Thyroid gland (tissue), 4 donors: ENCODE measurements at regions not wholly inside any gene's neighbourhood (a gene's known extent, or its start where the extent isn't known, plus 50 kb on each side); places are given as distances from the start of the nearest gene placed in this dataset.
A peak's percentile ranks its signal among the peaks of the same experiment; 100 is the strongest.

Experiments
- DNase-seq, 2 donors: peaks; one replicate each; pipeline ENCODE4 v3.0.0-alpha.2; 2019
- H3K27ac ChIP-seq, 3 donors: fragments of 200-600 bp; sonication (generic); 1 replicate in 2 of 3; 2 replicates in 1 of 3; pipeline ENCODE4 v1.5.1; 2016 to 2019; ENCODE audit warnings: mild to moderate bottlenecking in 1 of 3, moderate library complexity in 1 of 3
- H3K27me3 ChIP-seq: fragments of 200-600 bp; sonication (generic); one replicate; pipeline ENCODE4 v1.5.1; 2019
- H3K36me3 ChIP-seq, 2 donors: fragments of 200-600 bp; sonication (generic); one replicate each; pipeline ENCODE4 v1.5.1; 2016 to 2019
- H3K4me1 ChIP-seq, 2 donors: fragments of 200-600 bp; sonication (generic); one replicate each; pipeline ENCODE4 v1.5.1; 2017 to 2019
- H3K4me3 ChIP-seq, 3 donors: fragments of 200-600 bp; sonication (generic); replicated peaks in 1 of 3; 1 replicate in 2 of 3; 2 replicates in 1 of 3; pipeline ENCODE4 v1.5.1; 2016; ENCODE audit warnings: mild to moderate bottlenecking in 1 of 3
- H3K9me3 ChIP-seq: fragments of 200-600 bp; sonication (generic); one replicate; pipeline ENCODE4 v1.5.1; 2017
- CTCF ChIP-seq, 6 experiments: fragments of 200-600 bp in 3 of 6; fragments of 450-650 bp in 3 of 6; sonication (generic) in 3 of 6; IDR thresholded peaks; one replicate each; pipeline ENCODE4 v1.5.1; 2016 to 2019; ENCODE audit warnings: antibody characterized with exemption in 6 of 6, mild to moderate bottlenecking in 2 of 6, inconsistent platforms in 1 of 6, moderate library complexity in 1 of 6
- POLR2A ChIP-seq, 2 donors: fragments of 450-650 bp; IDR thresholded peaks; one replicate each; pipeline ENCODE4 v1.6.1; 2017; ENCODE audit warnings: antibody characterized with exemption in 2 of 2, mild to moderate bottlenecking in 2 of 2, moderate library complexity in 1 of 2
- WGBS, 2 donors: methylation state at CpG; one replicate each; pipeline ENCODE4 v1.1.5; 2017; 5-methylcytosine and 5-hydroxymethylcytosine counted together
- intact Hi-C: fragments of 100-400 bp; cut with DNase I; formaldehyde crosslinking; loops from one replicate; pipeline ENCODE4 v1.15.1; 2023

GRCh38 chr2:182559623-182560022 lies 132.8 kb upstream of the PDE1A start:
- Histone ChIP-seq H3K9me3 (no peaks in the 10 kb centered on the region), H3K27me3 (no peaks in the 10 kb centered on the region), H3K4me1 (peaks cover 0 to 4% of the 10 kb centered on the region in 2 donors), H3K27ac (no peak overlapping the region), H3K4me3 (no peak overlapping the region), H3K36me3 (no peaks in the 10 kb centered on the region)
- no peak for DNase-seq
- intact Hi-C loops = no loop called here
- TF ChIP-seq POLR2A (IDR thresholded peaks at IDR 0.05) (no peak), CTCF (IDR thresholded peaks at IDR 0.05) (no peak)
- WGBS, 2 donors = 93 to 96% methylated on average over 3 of the region's 3 CpGs

- H3K9me3 ChIP-seq = no peaks in the 10 kb centered on the region
- no peak for DNase-seq
- WGBS, 2 donors = 83 to 94% methylated on average over 1 of the region's 1 CpG
- no peak overlapping the region for H3K4me3 ChIP-seq
- H3K27me3 ChIP-seq = no peaks in the 10 kb centered on the region
- no peak overlapping the region for H3K27ac ChIP-seq
- no peaks in the 10 kb centered on the region for H3K4me1 ChIP-seq
- H3K36me3 ChIP-seq = no peaks in the 10 kb centered on the region
- TF ChIP-seq POLR2A (IDR thresholded peaks at IDR 0.05) = no peak
- TF ChIP-seq CTCF (IDR thresholded peaks at IDR 0.05) = no peak
- intact Hi-C loops = no loop called here
Observed at GRCh38 chr2:182565911-182566567, 139.2 kb upstream of the PDE1A start.

DNA sequence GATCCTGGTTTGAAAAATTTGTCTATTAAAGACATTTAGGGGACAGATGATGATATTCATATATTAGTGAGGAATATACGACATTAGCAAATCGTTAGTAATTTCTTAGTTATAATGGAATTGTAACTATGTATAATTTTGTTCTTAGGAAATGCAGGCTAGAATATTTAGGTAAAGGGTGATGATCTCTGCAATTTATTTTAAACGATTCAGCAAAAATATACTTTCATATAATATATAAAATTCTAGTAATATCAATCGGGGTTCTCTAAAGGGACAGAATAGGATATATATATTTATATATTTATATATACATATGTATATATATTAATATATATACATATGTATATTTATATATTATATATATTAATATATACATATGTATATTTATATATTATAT lies 142.5 kb upstream of the DNAJC10 start:
- intact Hi-C loops = no loop called here
- 96 to 97% methylated on average over 4 of the region's 4 CpGs for WGBS, 2 donors

DNA sequence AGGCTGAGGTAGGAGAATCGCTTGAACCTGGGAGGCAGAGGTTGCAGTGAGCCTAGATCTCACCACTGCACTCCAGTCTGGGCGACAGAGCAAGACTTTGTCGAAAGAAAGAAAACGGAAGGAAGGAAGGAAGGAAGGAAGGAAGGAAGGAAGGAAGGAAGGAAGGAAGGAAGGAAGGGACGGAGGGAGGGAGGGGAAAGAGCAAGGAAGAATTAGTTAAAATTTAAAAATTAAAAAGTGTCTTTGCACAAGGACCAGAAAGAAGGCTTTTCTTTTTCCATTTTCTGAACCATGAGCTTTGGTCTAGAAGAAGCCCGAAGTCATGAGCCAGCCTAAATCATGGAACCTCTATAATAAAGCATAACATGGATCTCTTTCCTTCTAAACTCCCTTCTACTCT lies 138.2 kb upstream of the DNAJC10 start:
- no peak overlapping the region for H3K27ac ChIP-seq
- TF ChIP-seq POLR2A (IDR thresholded peaks at IDR 0.05) = no peak
- no peak for TF ChIP-seq CTCF (IDR thresholded peaks at IDR 0.05)
- intact Hi-C loops = no loop called here
- H3K4me3 ChIP-seq = no peak overlapping the region
- H3K9me3 ChIP-seq = no peaks in the 10 kb centered on the region
- no peak for DNase-seq
- WGBS, 2 donors = 89 to 91% methylated on average over 6 of the region's 6 CpGs
- no peaks in the 10 kb centered on the region for H3K27me3 ChIP-seq
- H3K36me3 ChIP-seq = no peaks in the 10 kb centered on the region
- peaks cover 3 to 4% of the 10 kb centered on the region in 2 donors for H3K4me1 ChIP-seq

More for the DNA sequence above, 142.5 kb upstream of the DNAJC10 start:
- DNase-seq = no peak
- H3K4me1 ChIP-seq = no peaks in the 10 kb centered on the region
- H3K36me3 ChIP-seq = no peaks in the 10 kb centered on the region
- TF ChIP-seq CTCF (IDR thresholded peaks at IDR 0.05) (no peak), POLR2A (IDR thresholded peaks at IDR 0.05) (no peak)
- no peaks in the 10 kb centered on the region for H3K9me3 ChIP-seq
- H3K27me3 ChIP-seq = no peaks in the 10 kb centered on the region
- no peak overlapping the region for H3K4me3 ChIP-seq
- H3K27ac ChIP-seq = no peak overlapping the region

DNA sequence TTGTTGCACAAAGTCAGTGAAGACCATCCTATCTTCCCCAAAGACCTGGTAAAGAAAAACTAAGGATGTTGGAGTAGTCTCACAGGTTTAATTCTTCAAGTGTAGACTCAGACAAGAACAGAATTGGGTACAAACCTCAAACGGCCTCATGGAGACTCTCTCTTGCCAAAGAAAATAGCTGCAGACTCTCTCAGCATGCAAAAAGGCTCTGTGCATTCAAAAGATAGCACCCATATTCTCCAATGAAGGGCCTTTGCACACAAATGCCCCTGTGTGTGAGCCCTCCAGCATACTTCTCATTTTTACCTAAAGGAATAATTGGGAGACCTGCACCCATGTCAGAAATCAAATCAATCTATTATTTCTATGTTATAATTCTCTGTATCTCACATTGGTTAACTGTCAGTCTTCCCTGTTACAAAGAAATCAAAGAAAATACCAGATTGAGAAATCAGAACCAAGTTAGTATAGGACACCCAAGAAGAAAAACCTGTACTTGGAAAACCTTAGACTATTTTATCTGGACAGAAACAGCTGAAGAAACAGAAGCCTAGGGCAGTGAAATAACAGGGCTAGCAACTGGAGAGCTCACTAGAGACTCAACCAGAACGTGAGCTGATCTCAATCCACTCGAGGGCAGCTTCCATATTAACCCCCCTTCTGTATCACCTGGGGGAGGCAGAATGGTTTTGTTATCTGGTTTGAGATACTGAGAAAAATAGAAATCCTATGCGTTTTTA lies 134.7 kb upstream of the DNAJC10 start:
- no peaks in the 10 kb centered on the region for H3K27me3 ChIP-seq
- H3K36me3 ChIP-seq = no peaks in the 10 kb centered on the region
- H3K4me3 ChIP-seq = no peak overlapping the region
- WGBS, 2 donors = 40 to 52% methylated on average over 4 of the region's 4 CpGs
- peak overlapping the region in 1 of 3 donors; percentile 23 for H3K27ac ChIP-seq
- H3K9me3 ChIP-seq = no peaks in the 10 kb centered on the region
- intact Hi-C loops = no loop called here
- TF ChIP-seq CTCF (IDR thresholded peaks at IDR 0.05) (no peak), POLR2A (IDR thresholded peaks at IDR 0.05) (no peak)
- DNase-seq = peak in 1 of 2 donors; percentile 5
- H3K4me1 ChIP-seq = peaks cover 3 to 4% of the 10 kb centered on the region in 2 donors
